GM21515 (cell line): ENCODE measurements at regions not wholly inside any gene's neighbourhood (a gene's known extent, or its start where the extent isn't known, plus 50 kb on each side); places are given as distances from the start of the nearest gene placed in this dataset.

Experiments
- ATAC-seq: cut with Tn5 transposase; IDR thresholded peaks from one replicate; pipeline ENCODE4 v1.9.1; 2021; ENCODE audit not compliant: unreplicated experiment

DNA sequence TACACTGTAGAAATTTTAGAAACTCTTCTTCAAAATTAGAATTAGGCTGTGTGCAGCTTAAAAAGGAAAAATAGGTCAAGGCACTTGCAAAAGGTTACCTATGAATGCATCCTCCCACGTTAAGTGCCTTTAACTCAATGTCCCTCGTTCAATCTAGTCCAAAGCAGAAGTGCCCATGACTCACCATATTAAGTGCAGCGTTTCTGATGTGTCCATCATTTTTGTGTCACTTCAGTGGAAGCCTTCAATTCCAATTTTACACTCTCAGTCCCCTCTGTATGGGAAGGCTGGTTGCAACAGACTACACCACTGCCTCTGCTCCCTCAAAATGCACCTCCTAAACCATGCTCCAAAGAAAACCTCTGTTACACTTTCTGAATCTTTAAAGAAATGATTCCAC lies 53.4 kb downstream of the FOXB1 start:
- no peak for ATAC-seq

DNA sequence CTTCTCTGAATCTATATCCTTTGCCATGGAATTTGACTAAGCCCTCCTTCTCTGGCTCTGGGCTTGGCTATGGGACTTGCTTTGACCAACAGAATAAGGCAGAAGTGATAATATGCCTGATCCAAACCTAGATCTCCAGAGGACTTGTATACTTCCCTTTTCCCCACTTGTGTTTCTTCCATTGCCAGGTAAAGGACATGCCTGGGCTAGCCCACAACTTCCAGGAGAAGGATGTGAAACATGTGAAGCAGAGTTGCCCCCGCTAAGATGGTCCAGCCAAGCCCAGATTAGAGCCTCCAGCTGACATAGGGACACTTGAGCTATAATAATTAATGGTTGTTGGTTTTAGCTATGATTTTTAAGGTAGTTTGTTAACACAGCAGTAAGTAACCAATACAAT lies 55.1 kb downstream of the FOXB1 start:
- no peak for ATAC-seq

DNA sequence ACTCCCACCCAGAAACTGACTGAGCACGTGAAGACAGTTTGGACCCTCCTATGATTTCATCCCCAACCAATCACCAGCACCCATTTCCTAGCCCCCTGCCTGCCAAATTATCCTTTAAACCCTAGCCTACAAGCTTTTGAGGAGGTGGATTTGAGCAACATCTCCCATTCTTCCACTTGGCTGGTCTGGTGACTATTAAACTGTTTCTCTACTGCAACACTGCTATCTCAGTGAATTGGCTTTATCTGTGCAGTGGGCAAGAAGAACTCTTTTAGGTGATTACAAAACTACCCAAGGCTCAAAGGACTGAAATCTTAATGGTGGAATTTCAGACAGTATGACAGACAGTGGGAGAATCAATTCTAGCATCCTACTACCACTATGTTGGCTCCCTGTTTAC lies 57.6 kb downstream of the FOXB1 start:
- no peak for ATAC-seq

DNA sequence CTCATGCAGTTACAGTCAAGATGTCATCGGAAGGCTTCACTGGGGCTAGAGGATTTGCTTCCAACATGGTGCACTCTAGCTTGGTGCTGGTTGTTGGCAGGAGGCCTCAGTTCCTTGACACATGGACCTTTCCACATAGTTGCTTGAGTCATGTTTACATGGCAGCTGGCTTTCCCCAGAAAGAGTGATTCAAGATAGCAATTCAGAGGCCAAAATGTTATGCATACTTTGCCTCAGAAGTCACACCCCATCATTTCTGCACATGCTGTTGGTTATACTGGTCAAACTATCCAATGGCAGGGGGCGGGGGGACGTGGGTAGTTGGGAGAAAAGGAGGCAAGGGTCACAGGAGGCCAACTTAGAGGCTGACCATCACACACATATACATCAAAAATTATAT lies 58.7 kb downstream of the FOXB1 start:
- no peak for ATAC-seq

DNA sequence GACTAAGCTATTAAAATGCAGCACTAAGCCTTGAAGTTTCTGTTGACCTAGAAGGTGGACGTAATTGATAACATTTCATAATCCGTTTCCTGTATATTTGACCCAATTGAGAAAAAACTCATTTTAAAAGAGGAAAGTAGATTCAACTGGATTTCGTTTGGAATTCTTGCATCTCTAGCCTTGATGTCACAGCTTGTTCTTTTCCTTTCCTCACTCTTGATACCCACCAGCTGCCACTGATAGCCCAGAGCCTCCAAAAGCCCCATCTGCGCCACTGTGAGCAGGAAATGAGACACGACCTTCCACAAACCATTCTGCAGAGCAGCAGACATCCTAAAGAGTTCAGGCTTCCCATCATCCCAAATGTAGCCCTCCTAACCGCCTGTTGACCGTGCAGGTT lies 61.8 kb downstream of the FOXB1 start:
- no peak for ATAC-seq

DNA sequence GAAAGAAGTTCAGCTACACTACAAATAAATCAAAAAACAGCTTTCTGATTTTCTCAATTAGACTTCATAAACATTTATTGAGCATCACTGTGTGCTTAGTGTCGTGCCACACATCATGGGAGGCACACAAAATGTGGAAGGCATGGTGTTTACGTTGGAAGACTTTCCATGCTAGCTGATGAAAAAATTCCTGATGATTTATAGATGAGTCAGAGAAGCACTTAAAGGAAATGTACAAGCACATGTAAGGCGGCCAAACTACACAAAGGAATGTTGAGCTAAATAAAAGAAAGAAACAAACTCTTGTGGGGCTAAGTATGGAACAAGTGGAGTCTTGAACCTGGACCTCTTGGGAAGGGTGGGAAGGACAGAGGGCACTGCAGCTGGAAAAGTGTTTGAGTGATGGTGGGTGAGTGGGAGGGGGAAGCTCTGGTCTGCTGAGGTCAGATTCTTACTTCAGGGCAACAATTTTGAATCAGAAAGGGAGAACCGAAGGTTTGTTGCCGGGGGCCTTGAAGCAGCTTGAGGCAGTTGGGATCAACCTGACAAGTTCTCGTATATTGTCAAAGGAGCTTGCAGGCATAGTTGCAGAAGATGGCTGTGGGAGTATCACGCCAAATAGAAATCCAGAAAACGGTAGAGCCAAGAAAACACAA lies 66.9 kb downstream of the FOXB1 start:
- no peak for ATAC-seq

DNA sequence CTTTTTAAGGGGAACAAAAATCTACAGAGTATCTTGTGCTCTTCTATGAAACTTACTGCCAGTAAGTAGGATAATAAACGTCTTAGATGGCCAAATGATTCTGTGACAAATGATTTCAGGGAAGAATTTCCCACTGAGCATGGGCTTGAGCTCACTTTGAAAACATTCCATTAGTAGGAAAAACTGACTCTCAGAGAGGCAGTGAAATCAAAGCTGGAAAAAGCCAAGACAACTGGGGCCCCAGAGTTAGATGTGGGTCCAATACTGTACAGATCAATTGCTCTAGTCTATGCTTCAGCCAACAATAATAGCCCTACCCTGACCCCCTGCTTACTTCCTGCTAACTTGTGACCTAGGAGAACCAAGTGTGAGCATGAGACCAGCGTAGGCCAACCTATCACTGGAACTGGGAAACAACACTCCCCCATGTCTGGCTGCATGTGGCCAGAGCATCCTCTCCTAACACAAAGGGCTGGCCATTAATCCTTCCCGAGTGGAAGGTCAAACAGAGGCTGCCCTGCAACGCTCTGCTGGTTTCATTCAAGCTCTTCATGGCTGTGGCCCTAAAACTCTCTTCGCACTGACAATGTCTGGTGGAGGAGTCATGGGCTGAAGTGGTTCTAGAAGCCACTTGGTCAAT lies 68.8 kb downstream of the FOXB1 start:
- ATAC-seq: no peak

DNA sequence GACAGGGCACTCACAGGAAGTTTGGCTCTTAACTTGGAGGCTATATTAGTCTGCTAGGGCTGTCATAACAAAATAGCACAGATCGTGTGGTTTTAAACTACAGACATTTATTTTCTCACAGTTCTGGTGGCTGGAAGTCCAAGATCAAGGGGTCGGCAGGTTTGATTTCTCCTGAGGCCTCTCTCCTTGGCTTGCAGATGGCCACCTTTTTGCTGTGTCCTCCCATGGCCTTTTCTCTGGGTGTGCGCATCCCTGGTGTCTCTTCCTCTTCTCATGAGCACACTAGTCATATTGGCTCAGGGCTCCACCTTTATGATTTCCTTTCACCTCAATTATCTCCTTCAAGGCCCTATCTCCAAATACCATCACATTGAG lies 69.3 kb downstream of the FOXB1 start:
- ATAC-seq: no peak

DNA sequence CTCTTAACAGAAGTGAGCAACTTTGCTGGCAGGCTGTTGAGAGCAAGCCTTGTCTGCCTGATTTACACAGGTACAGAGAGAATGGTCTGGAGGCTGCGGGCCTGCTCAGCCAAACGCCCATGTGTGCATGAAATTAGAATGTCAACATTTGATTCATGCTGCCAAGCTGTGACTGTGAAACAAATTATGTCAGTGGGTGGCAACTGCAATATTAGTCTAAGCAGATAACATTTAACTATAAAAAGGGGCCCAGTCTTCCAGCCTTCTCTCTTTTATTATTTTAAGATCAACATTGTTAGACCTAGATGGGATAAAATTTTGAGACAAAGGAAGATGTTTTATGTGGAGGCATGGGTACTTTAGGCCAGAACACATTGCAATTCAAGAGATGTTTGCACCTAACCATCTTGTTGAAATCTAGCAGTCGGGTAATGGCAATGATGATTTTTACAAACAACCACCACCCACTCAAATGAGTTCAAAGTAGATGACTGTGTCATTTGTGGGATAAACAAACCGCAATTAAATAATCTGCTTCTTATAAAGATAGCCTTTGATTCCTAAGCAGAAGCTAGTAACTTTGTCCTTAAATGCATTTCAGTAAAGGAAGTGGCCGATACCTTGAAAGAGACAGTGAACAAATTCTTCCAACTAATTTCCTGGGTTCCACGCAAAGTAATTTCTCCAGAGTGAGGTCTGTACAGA lies 70.2 kb downstream of the FOXB1 start:
- no peak for ATAC-seq

DNA sequence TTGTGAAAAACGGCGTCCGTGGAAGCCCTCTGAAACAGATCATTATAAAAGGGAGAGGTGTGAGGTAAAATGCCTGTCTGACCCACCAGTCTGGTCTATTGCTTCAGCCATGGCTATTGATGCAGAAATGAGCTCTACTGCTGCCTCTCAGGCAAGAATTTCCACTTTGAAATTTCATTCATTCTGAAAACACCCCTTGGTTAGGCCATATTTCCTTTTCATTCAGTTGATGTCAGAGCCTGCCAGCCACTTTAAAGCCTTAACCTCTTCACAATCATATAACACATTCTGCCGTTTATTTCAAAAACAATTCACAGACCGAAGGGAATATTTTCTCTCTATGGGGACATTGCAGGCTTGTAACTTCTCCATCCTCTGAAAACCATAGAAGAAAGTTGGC lies 71.9 kb downstream of the FOXB1 start:
- no peak for ATAC-seq

DNA sequence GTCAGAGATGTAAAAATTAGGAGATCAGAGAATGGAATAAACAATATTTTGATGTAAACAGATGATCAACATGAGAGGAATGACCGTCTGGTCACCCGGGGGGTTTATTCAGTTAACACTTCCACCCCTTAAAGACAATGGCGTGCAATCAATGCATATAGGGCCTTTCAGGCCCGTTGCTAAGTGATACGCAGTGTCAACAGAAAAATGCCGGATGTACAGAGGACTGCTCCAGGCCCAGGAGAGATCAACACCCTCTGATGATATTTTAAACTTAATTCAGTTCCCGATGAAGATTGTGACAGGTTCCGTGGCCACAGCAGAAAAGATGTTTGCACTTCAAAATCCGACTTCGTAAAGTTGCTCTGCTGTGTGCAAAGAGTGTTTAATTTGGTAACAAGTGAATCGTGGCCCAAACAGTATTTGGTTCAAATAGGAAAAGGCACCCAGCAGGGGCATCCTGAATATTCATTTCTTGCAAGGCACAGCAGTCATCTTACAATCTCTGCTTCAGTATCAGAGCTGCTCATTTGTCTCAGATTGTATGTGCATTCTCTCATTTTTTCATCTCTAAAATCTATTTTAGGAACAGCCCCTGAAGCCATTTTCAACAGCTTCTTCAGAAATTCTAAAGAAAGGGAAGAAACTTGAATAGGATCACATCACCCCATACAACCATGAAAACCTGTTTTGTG lies 72.6 kb downstream of the FOXB1 start:
- no peak for ATAC-seq

DNA sequence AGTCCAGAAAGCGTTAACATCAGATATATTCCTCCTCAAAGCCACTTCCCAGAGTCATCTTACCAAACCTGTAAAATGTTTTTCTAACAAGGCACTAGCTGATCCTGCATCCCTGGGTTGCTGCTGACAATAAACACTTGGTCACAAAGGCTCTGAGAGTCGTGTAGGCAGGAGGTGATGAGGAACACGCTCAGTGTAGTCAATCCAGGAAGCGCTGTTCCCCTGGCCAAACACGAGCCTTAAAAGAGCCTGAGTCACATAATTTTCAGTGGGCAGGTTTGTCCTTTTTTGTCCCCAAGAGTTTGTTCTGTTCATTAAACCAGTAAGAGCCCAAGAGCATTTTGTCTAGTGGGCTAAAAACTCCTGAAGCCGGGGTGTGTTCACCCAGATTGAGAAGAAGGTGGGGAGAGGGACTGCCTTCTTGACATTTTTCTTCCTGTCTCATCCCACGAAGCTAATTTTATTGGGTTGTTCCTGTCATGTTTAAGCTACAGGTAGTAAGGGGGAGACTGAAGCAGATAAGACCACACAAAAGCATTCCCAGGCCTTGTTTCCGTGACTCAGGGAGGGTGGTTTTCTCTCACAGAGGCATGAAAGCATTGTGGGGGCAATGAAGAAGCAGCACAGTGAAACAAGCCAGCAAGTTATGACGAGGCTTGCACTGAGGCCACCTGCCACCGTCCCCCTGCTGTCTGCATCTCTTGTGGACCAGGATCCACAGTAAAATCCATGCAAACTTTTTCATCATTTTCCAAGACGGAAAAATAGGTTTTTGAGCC lies 73.7 kb downstream of the FOXB1 start:
- no peak for ATAC-seq

DNA sequence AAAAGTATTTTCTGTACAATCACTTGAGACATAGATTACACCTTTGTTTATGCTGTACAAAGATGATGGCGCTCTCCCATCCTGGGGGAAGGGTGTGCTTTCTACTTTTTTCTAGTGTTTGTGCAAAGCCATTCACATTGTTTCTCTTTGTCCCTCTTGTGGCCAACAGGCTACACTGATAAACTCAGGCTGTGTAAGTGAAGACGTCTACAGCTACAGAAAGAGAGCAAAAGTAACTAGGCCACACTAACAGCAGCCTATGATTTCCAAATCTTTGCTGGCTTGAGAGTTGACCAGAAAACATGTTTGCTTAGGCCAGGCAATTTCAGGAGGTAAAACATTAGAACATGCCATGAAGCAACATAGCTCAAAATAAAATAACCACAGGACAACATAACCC lies 75.1 kb downstream of the FOXB1 start:
- ATAC-seq: no peak

DNA sequence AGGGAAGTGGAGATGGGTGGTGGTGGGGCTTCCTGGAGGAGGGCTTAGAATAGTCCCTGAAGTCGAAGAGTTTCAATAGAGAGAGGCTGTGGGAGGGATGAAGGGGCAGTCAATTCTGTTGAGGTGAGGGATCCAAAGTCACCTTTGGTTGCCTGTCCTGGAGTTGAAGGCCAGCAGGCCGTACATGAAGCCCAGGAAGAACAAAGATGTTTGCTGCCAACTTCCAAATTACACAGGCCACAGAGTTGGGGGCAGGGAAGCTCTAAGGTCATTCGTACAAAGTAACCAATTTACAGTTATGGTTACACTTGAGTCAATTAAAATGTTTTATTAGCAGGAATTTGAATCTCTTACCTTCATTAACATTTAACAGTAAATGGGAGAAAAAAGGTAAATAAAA lies 77.9 kb downstream of the FOXB1 start:
- no peak for ATAC-seq

DNA sequence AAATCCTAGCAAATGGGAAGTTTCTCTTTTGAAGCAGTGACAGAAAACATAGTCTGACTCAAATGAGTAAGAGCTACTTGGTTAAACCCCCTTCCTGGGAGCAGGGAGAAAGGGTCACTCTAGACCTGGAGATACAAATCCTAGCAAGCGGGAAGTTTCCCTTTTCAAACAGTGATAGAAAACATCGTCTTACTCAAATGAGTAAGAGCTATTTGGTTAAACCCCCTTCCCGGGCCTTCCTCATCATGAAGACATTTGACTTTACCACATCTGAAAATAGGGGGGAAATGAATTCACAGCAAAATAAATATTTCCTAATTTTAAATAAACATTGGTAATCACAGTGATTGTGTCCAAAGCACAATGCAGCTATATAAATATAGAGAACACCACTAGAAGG lies 79.2 kb downstream of the FOXB1 start:
- no peak for ATAC-seq

DNA sequence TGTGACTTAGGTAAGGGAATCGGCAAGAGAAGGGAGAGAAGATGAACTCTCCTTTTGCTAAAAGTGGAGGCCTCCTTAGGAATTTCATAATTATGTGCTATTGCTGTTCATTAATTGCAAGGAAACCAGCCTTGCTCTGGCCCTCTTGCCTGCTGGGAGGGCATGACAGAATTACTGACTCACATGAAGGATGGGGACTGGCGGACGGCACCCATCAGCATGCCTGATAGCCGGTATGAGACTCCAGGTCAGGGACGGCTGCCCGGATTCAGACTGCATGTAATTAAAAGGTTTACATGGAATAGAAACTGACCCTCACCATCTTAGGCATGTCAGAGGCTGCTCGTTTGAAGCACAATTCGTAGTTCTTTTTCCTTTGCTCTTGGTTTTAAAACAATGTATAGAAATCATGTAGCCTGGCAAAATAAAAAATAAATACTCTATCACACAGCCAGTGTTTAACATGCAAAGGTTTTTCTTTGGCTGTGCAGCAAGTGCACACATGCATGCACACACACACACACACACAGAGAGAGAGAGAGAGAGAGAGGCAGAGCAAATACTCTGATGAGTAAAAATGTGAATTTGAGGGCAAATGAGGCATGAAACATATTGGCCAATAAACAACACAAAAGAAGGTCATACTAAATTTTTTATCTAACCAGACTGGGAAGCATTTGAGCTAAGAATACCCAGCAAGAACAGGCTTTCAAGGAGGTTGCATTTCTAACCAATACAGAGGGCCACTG lies 82.7 kb downstream of the FOXB1 start:
- ATAC-seq: no peak

DNA sequence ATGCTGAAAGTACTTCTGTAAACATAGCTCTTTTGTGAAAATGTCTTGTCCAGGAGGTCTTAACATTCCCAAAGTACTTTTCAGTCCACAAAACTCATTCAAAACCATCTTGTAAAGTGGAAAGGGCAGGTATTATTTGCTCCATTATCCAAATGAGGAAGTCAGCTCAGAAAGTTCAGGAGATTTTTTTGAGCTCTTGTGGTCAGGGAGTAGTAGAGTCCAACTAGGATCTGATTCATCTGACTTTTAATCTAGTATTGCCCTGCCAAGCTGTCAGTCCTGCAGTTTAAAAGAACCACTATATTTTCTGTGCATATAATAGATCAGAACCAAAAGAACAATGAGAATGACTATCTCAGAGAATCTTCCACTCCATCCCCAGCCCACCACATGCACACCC lies 83.5 kb downstream of the FOXB1 start:
- no peak for ATAC-seq

DNA sequence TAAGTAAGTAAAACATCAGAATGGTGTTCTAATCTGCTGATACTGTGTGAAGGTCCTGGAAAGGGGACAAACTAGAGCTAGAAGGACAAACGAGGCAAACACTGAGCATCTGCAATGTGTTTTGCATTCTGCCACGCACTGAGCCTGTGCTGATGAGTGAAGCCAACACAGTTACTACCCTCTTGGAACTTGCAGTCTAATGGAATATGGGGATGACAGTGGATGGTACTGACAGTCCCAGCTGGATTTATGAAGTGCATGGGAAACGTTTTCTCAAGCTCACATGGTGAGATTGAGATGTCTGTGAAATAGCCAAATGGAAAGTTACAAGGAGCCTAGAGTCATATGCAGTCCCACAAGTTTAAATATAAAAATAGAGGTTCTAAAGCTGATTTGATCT lies 86.6 kb downstream of the FOXB1 start:
- ATAC-seq: no peak

DNA sequence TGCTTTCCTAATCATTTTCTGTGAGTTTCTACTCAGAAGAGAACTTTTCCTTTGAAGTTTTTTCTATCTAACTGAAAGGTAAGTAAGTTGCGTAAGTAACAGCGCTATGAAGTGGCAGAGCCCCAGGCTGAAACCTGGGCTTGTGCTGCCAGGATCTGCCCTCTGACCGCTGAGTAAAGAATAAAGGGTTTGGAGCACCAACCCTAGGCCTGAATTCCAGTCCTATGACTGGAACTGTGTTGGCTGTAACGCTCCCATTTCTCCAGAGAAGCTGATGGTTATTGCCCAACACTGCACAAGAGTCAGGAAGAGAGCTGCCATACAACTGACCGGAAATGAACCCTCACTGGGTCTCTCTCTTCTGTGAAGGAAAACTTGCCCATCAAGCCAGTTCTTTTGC lies 87.0 kb downstream of the FOXB1 start:
- no peak for ATAC-seq

DNA sequence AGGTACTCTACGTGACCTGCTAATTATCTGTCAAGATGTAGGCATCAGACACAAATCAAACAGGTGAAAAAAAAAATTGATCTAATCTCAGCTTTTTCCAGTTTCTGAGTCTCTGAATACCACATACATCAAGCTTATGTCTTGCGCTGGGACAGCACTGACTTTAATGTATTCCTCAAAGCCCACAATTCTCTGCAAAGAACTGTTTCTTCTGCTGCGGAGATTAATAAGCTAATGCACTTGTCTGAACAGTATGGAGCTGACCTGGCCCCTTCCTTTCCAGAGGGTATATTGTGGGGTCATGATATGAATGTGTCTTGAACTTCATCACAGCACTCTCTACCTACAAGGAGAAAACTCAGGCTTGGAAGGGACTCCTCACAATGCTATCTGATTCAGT lies 87.8 kb downstream of the FOXB1 start:
- ATAC-seq: no peak
